HEK293T (cell line): ENCODE measurements at regions not wholly inside any gene's neighbourhood (a gene's known extent, or its start where the extent isn't known, plus 50 kb on each side); places are given as distances from the start of the nearest gene placed in this dataset.

Source experiments
- ELF4 ChIP-seq: fragments of 450-650 bp; IDR thresholded peaks from 2 replicates; pipeline ENCODE4 v1.6.1; 2017; ENCODE audit warnings: antibody characterized with exemption
- FOXK2 ChIP-seq: fragments of 450-650 bp; IDR thresholded peaks from 2 replicates; pipeline ENCODE4 v1.6.1; 2016; ENCODE audit warnings: mild to moderate bottlenecking
- HDGF ChIP-seq: fragments of 450-650 bp; IDR thresholded peaks from 2 replicates; pipeline ENCODE4 v1.6.1; 2017; ENCODE audit warnings: antibody characterized with exemption, borderline replicate concordance
- NFRKB ChIP-seq: fragments of 450-650 bp; IDR thresholded peaks from 2 replicates; pipeline ENCODE4 v1.6.1; 2016; ENCODE audit warnings: mild to moderate bottlenecking, moderate library complexity
- SP1 ChIP-seq: fragments of 450-650 bp; IDR thresholded peaks from 2 replicates; pipeline ENCODE4 v1.6.1; 2017
- TF ChIP-seq, protein P1 (sequence below): fragments of 450-650 bp; IDR thresholded peaks from 2 replicates; pipeline ENCODE4 v1.6.1; 2016

GRCh38 chr5:71887680-71888079, 168.6 kb downstream of the CARTPT start:
- TF ChIP-seq SP1 (no peak), NFRKB (no peak), FOXK2 (no peak), HDGF (no peak), ELF4 (no peak)
- TF ChIP-seq, protein P1, sequence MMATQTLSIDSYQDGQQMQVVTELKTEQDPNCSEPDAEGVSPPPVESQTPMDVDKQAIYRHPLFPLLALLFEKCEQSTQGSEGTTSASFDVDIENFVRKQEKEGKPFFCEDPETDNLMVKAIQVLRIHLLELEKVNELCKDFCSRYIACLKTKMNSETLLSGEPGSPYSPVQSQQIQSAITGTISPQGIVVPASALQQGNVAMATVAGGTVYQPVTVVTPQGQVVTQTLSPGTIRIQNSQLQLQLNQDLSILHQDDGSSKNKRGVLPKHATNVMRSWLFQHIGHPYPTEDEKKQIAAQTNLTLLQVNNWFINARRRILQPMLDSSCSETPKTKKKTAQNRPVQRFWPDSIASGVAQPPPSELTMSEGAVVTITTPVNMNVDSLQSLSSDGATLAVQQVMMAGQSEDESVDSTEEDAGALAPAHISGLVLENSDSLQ, result no peak
